ENCODE measurements at regions not wholly inside any gene's neighbourhood (a gene's known extent, or its start where the extent isn't known, plus 50 kb on each side); places are given as distances from the start of the nearest gene placed in this dataset.

GRCh38 chr11:70881948-70882715, 370.2 kb downstream of the SHANK2 start:
- TF ChIP-seq POLR2A (IDR thresholded peaks at IDR 0.05) (no peak), CTCF (IDR thresholded peaks at IDR 0.05) (no peak)
